Kidney epithelial cell (primary cell): ENCODE measurements at regions not wholly inside any gene's neighbourhood (a gene's known extent, or its start where the extent isn't known, plus 50 kb on each side); places are given as distances from the start of the nearest gene placed in this dataset.

ENCODE experiments used
- DNase-seq: peaks from one replicate; pipeline ENCODE4 v3.0.0-alpha.2; 2010; ENCODE audit warnings: low read depth
- H3K27me3 ChIP-seq: 2 replicates; pipeline ENCODE4 v1.6.0; 2011; ENCODE audit warnings: low read length; ENCODE audit not compliant: control insufficient read depth, insufficient read depth
- H3K36me3 ChIP-seq: 2 replicates; pipeline ENCODE4 v1.5.1; 2011; ENCODE audit warnings: low read length; ENCODE audit not compliant: control insufficient read depth, insufficient read depth
- H3K4me3 ChIP-seq: 2 replicates; pipeline ENCODE4 v1.5.1; 2011; ENCODE audit warnings: low read depth, mild to moderate bottlenecking, control low read depth, low read length
- CTCF ChIP-seq: IDR thresholded peaks from 2 replicates; pipeline ENCODE4 v1.5.1; 2011; ENCODE audit warnings: mild to moderate bottlenecking, moderate library complexity, low read length, control low read depth, inconsistent platforms; ENCODE audit not compliant: insufficient read depth, poor library complexity, severe bottlenecking

- TF ChIP-seq CTCF = no peak
- Histone ChIP-seq H3K27me3 (no peaks in the 10 kb centered on the region), H3K36me3 (no peaks in the 10 kb centered on the region), H3K4me3 (no peak overlapping the region)
- no peak for DNase-seq
These were observed 51.7 kb upstream of the BARHL2 start for GRCh38 chr1:90768826-90769225.

- TF ChIP-seq CTCF = no peak
- DNase-seq = no peak
- Histone ChIP-seq H3K36me3 (no peaks in the 10 kb centered on the region), H3K4me3 (no peak overlapping the region), H3K27me3 (no peaks in the 10 kb centered on the region)
These were observed 51.0 kb upstream of the BARHL2 start for GRCh38 chr1:90768098-90768497.
